ENCODE measurements at regions not wholly inside any gene's neighbourhood (a gene's known extent, or its start where the extent isn't known, plus 50 kb on each side); places are given as distances from the start of the nearest gene placed in this dataset.

- in situ Hi-C loops (cut with MboI; ENCODE audit: low pct_unique_long_range_greater_than_20kb, low sequenced_read_pairs, unreplicated experiment) = no loop called here
- TF ChIP-seq, protein P1, sequence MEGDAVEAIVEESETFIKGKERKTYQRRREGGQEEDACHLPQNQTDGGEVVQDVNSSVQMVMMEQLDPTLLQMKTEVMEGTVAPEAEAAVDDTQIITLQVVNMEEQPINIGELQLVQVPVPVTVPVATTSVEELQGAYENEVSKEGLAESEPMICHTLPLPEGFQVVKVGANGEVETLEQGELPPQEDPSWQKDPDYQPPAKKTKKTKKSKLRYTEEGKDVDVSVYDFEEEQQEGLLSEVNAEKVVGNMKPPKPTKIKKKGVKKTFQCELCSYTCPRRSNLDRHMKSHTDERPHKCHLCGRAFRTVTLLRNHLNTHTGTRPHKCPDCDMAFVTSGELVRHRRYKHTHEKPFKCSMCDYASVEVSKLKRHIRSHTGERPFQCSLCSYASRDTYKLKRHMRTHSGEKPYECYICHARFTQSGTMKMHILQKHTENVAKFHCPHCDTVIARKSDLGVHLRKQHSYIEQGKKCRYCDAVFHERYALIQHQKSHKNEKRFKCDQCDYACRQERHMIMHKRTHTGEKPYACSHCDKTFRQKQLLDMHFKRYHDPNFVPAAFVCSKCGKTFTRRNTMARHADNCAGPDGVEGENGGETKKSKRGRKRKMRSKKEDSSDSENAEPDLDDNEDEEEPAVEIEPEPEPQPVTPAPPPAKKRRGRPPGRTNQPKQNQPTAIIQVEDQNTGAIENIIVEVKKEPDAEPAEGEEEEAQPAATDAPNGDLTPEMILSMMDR (IDR thresholded peaks at IDR 0.05; ENCODE audit: extremely low read depth, insufficient read depth, missing control alignments) = no peak
- no peak for DNase-seq (ENCODE audit: low spot score)
Measured at GRCh38 chr2:145680276-145680675, 1160.4 kb upstream of the ZEB2 start.

DNA sequence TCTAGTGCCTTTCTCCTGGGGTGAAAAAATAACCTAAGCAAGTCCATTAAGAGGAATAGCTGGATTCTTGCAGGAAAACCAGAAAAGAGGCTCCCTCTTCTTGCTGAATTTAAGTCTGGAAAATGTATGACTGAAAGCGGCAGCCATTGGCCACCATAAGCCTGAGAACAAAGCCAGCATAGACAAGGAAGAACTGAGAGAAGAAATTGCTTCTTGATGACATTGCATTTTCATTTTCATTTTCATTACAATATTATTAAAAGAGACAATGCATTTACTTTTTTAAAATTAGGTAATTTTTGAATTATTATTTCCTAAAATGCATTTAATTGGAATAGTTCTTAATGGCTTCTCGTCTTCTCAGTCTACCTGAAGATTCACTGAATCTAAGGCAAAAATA lies 1157.5 kb upstream of the ZEB2 start:
- in situ Hi-C loops (cut with MboI; ENCODE audit: low pct_unique_long_range_greater_than_20kb, low sequenced_read_pairs, unreplicated experiment) = no loop called here
- DNase-seq (ENCODE audit: low spot score) = no peak
- TF ChIP-seq, protein P1 (IDR thresholded peaks at IDR 0.05; ENCODE audit: extremely low read depth, insufficient read depth, missing control alignments) = no peak

DNA sequence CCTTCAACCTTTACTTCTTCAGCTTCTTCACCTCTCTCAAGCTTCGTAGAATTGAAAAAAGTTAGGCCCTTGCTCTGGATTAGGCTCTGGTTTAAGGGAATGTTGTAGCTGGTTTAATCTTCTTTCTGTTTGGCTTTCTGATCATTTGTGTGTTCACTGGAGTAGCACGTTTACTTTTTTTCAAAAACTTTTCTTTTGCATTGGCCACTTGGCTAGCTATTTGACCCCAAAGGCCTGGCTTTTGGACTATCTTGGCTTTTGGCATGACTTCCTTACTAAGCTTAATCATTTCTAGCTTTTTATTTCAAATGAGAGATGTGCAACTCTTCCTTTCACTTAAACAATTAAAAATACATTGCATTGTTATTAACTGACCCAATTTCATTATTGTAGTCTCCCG lies 1154.8 kb upstream of the ZEB2 start:
- TF ChIP-seq, protein P1 (IDR thresholded peaks at IDR 0.05; ENCODE audit: extremely low read depth, insufficient read depth, missing control alignments) = no peak
- DNase-seq (ENCODE audit: low spot score) = no peak
- in situ Hi-C loops (cut with MboI; ENCODE audit: low pct_unique_long_range_greater_than_20kb, low sequenced_read_pairs, unreplicated experiment) = no loop called here

- TF ChIP-seq, protein P1 (IDR thresholded peaks at IDR 0.05; ENCODE audit: extremely low read depth, insufficient read depth, missing control alignments) = no peak
- in situ Hi-C loops (cut with MboI; ENCODE audit: low pct_unique_long_range_greater_than_20kb, low sequenced_read_pairs, unreplicated experiment) = no loop called here
Measured at GRCh38 chr2:145669301-145669700, 1149.4 kb upstream of the ZEB2 start.

DNA sequence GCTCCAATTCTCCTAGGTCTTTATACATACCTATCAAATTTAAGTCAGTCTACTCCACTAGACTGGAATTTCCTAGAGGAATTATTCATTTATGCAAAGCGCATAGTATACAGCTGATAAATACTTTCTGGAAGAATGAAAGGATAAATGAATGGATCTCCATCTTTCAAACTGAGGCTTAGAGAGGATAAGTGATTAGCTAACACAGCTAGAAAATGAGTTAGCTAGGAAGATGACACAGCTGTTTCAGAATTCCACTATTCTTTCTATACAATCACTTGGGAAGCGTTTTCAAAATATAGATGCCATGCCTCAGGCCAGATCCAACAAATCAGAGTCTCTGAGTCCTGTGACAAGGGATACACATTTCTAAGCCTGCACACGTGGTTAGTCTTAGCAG lies 1146.6 kb upstream of the ZEB2 start:
- TF ChIP-seq, protein P1 (IDR thresholded peaks at IDR 0.05; ENCODE audit: extremely low read depth, insufficient read depth, missing control alignments) = no peak
- no peak for DNase-seq (ENCODE audit: low spot score)
- in situ Hi-C loops (cut with MboI; ENCODE audit: low pct_unique_long_range_greater_than_20kb, low sequenced_read_pairs, unreplicated experiment) = no loop called here

More at GRCh38 chr2:145669301-145669700, 1149.4 kb upstream of the ZEB2 start:
- DNase-seq (ENCODE audit: low spot score) = no peak

DNA sequence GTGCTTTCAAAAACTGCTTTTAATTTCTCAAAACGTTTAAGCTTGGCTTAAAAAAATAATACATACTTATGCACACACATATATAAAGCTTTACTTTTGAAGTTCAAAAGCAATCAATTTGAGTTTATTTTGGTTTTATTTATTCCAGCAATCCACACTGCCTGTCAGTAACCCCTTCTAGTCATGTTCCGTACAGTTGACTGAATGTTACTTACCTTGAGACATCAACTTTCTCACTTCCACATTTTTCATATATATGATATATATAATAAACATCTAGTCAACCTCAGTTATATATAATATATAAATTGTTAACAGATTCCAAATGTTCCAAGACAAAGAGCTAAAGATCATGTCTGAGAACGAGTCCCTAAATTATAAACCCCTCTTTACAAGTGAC lies 1137.3 kb upstream of the ZEB2 start:
- in situ Hi-C loops (cut with MboI; ENCODE audit: low pct_unique_long_range_greater_than_20kb, low sequenced_read_pairs, unreplicated experiment) = no loop called here
- DNase-seq (ENCODE audit: low spot score) = no peak
- TF ChIP-seq, protein P1 (IDR thresholded peaks at IDR 0.05; ENCODE audit: extremely low read depth, insufficient read depth, missing control alignments) = no peak

Data from GM13977 (cell line).